GM18502 (cell line): ENCODE measurements at regions not wholly inside any gene's neighbourhood (a gene's known extent, or its start where the extent isn't known, plus 50 kb on each side); places are given as distances from the start of the nearest gene placed in this dataset.
"Not testable (repeated sequence)": the region's sequence is repeated elsewhere in the genome, so short reads cannot be mapped to it uniquely, and the experiment has no call there.

Experiments
- ATAC-seq: cut with Tn5 transposase; IDR thresholded peaks from one replicate; pipeline ENCODE4 v1.9.1; 2021; ENCODE audit warnings: mild to moderate bottlenecking; ENCODE audit not compliant: unreplicated experiment, poor library complexity

DNA sequence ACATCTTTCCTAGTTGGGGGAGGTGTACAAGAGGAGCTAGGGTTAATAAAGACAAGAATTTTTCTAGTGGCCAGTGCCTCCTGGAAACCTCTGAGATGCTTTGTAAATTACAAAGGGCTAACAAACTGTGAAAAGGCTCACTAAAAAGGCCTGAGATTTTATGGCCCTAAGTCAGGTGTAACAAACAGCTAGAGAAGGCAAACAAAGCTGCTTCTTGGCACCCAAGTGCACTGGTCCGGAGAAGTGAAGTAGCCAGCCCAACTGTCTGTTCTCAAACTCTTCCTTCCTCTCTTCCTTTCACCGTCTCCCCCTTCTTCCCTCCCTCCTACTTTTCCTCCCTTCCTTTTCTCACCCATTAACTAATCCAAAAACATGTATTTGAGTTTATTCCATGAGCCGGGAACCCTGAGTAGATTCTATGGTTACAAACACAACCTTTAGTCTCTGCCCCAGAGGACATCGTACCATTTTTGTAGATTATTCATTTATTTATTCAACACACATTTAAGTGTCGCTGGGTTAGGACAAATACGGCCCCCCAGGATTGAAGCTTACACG lies 143.4 kb upstream of the PCGF5 start:
- ATAC-seq: no peak

- ATAC-seq: no peak
Measured at GRCh38 chr10:91077549-91078071, 142.9 kb upstream of the PCGF5 start.

GRCh38 chr10:91080776-91081175 lies 139.7 kb upstream of the PCGF5 start:
- ATAC-seq: no peak

- ATAC-seq: no peak
Measured at GRCh38 chr10:91082447-91082846, 138.0 kb upstream of the PCGF5 start.

DNA sequence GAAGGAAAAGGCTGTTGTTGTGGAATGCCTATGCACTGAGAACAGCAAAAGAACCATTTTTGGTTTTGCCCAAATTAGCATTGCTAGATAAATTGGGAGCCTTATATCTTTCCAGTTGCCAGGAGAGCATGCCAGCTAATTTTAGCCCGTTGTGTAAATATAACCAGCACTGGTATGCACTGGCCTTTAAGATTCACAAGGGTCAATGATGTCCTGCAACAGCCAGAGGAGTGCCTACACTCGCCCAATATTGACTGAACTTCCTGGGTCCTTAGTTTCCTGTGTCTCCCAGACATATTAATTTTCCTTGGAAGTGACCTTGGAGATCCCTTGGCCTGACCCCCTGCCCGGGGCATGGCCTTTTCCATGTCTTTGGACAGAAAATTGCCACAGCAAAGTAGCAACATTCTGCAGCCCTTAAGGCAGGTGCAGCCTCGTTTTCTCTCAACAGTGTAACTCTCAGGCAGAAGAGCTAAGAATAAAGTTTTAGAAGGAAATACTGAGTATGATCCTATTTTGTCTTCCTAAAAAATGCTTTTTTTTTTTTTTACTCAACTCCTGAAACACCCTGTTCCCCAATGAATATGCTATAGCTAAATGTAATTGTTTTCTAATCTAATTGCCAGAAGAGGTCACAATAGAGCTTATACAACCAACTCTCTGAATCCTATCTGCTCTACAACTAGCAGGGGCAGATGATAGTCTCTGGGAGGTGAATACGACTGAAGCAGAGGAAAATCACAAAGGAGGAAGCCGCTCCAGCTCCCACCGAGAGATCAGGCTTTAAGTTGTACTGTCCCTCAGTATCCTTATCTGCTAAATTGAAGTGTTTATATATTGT lies 131.9 kb upstream of the PCGF5 start:
- no peak for ATAC-seq

DNA sequence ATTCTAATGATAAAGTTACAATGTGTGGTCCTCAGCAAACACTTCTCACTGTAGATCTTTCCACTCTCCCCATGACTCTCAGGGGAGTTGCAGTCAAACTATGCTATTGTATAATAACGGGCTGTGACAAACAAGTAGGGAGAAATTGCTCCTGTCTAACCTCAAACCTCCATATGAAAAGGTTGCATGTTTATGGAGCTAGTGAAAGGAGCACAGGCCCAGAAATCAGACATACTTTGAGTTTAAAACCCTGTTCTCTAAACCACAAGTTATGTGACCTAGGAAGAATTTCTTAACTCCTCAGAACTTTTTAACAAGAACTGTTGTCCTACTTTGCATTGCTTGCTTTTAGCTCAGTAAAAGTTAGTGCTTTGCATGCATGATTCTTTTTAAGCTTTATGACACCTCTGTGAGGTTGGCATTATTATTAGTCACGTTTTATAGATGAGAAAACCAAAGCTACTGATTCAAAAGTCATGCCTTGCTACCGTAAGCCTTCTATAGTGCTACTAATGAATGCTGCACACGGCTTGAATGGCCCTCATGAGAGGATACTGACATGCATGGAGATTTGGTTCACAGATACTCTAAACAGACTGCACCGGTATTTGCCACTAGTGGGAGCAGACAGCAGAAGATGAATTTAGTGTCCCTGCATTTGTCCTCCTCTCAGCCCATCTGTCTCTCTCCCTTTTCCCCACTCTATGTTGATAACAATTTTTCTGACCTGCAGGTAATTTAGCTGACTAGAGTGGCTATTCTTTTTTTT lies 129.5 kb upstream of the PCGF5 start:
- peak; percentile 47 for ATAC-seq

DNA sequence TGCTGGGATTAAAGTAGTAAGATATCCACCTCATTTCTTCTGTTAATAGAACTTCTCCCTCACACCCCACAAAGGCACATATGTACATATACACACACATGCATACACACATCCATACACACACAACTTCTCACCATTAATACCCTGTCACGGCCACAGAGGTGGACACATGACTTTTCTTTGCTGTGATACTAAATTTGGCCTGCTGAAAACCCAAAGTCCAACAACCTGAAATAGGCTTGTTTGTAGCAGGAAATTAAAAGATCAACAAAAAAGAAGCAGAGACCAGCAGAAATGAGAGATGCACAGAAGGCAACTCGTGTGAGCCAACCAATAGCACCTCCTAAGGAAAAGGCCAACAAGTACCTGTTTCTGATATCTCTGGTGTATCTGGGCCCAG lies 128.7 kb upstream of the PCGF5 start:
- ATAC-seq: no peak

DNA sequence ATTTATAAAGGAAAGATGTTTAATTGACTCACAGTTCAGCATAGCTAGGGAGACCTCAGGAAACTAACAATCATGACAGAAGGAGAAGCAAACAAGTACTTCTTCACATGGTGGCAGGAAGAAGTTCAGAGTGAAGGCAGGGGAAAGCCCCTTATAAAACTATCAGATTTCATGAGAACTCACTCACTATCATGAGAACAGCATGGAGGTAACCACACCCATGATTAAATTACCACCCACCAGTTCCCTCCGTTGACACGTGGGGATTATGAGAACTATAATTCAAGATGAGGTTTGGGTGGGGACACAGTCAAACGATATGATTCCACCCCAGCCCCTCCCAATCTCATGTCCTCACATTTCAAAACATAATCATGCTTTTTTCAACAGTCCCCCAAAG lies 124.2 kb upstream of the PCGF5 start:
- no peak for ATAC-seq

GRCh38 chr10:91097313-91097712 lies 123.2 kb upstream of the PCGF5 start:
- ATAC-seq: no peak

GRCh38 chr10:91098021-91098420 lies 122.4 kb upstream of the PCGF5 start:
- ATAC-seq: not testable (repeated sequence)

DNA sequence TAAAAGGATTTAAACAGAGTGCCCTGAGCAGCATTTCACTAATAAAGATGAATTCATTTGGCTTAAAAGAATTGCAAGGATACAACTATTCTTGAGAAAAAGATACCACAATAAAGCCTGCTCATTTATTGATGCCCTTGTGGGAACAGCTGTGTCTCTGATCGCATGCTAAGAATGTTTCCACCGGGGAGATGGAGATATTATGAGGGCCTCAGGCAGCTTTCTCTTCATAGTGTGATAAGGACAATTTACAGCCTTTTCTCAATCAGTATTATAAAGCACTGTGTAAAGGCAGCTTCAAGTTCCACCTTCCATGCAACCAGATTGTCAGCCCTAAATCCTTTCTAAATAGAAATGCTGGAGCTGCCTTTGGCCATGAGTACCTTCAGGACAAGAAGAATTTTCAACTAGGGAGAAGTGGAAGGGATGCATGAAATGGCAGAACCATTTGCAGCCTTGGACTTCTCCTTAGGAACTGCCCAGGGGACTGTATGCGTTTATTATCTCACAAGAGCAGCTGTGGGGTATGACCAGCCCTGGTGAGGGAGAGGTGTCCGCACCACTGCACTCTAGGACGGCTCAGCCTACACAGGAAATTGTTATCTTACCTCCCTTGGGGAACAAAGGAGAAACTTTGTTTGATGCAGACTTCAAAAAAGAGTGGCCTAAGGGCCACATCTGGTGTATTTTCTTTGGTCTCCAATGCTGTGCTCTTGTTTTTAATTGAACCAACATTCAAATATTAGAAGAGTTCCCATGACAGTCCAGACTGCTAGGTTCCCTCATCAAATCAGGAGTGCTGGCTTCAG lies 116.9 kb upstream of the PCGF5 start:
- ATAC-seq: peak; percentile 70

GRCh38 chr10:91104193-91105041 lies 116.0 kb upstream of the PCGF5 start:
- peak; percentile 45 for ATAC-seq

DNA sequence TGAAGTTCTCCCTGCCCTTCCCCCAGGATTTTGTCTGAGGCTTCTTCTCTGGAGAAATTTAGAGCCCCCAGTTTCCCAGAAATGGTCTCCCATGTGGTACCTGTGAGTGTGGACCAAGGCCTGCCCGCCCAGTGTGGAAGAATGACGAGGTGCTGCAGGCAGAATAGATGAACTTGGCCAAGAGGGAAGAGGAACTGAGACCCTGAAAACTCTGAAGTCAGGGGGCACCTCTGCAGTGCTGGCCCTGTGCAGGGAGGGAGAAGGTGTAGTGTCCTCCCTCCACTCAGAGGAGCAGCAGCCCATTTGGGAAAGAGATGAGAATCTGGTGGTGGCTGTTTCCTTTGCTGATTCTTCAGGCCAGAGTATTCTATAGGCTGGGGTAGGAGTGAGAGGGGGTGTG lies 115.2 kb upstream of the PCGF5 start:
- ATAC-seq: peak; percentile 13

- ATAC-seq: no peak
Measured at GRCh38 chr10:91108820-91109219, 111.6 kb upstream of the PCGF5 start.

DNA sequence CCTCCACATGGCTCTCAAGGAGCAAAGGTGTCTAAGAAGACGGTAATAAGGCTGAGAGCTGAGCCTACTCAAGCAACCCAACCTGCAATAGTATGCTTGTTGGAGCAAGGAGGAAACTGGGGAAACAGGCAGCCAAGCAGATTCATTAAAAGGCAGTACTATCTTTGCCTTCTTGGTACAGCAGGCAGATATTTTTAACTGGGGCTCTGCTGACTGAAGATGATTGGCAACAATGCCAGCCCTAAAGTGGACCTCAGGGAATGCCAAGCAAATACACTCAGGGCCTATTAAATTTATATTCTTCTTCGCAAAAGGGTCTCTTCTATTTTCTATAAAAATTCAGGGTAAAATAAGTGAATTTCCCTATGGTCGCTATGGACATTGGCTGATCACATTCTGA lies 109.4 kb upstream of the PCGF5 start:
- ATAC-seq: no peak

- no peak for ATAC-seq
Measured at GRCh38 chr10:91115618-91116390, 104.7 kb upstream of the PCGF5 start.

DNA sequence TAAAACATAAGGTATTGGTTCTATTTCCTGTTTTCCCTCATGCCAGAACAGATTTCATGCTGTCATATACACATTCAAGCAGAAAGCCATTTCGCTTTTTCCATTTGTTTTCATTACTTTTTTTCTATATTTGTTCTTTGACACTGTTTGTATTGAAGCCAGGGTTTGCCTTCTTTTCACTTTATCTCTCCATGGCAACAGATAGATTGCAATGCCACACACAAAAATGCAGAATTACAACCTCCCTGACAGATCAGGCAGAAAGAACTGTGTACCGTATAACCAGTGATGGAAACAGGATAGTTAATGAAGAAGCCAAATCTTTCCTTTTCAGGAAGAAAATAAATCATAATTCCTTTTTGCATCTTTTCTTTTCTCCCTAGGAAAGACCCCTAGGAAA lies 103.0 kb upstream of the PCGF5 start:
- no peak for ATAC-seq

- ATAC-seq: no peak
Measured at GRCh38 chr10:91120348-91120747, 100.1 kb upstream of the PCGF5 start.

- no peak for ATAC-seq
Measured at GRCh38 chr10:91123261-91123660, 97.2 kb upstream of the PCGF5 start.
